Stimulated activated CD8-positive, alpha-beta memory T cell treated with anti-CD3 and anti-CD28 coated beads, Interleukin-12 subunit alpha, Interleukin-12 subunit beta, amount 100 ng/mL, for 24 hours (primary cell): ENCODE measurements at regions not wholly inside any gene's neighbourhood (a gene's known extent, or its start where the extent isn't known, plus 50 kb on each side); places are given as distances from the start of the nearest gene placed in this dataset.

Source experiments
- DNase-seq: peaks from one replicate; pipeline ENCODE4 v3.0.0-alpha.2; 2020; ENCODE audit errors: extremely low read depth

DNA sequence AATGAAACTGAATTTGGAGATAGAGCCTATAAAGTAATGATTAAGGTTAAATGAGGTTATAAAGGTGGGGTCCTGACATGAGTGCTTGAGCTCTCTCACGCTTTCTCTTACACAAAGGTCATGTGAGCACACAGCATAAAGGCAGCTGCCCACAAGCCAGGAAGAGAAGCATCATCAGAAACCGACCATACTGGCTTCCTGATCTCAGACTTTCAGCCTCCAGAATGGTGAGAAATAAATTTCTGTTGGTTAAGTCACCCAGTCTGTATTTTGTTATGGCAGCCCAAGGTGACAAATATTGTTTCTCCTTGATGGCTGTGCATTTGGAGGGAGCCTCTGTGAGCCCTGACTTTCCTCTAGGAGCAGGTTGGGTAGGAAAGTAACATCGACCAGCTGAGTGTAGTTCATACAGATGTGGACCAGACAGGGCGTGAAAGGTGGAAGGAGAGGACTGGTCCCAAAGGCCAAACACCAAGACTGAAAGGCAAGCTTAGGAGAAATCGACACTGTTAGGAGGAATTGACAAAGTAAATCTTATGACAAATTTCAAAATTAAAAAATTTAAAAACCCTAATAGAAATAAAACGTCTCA is 97.6 kb upstream of the SLC38A2 start:
- DNase-seq: no peak

DNA sequence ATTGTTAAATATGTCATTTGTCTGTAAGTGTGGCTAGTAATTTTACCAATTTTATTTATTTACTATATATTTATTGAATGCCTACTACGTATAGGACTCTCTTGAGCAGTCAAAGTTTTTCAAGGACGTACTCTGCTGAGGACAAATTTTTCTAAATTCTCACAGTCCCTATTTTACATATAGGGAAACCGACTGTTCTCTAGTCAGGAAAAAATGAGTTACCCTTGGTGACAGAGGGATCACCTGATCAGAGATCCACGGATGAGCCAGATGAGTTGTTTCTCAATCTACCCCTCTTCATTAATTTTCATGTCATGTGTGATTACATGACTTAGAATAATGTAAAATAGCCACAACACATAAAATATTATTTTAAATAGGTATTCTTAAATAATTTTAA is 96.2 kb upstream of the SLC38A2 start:
- no peak for DNase-seq

DNA sequence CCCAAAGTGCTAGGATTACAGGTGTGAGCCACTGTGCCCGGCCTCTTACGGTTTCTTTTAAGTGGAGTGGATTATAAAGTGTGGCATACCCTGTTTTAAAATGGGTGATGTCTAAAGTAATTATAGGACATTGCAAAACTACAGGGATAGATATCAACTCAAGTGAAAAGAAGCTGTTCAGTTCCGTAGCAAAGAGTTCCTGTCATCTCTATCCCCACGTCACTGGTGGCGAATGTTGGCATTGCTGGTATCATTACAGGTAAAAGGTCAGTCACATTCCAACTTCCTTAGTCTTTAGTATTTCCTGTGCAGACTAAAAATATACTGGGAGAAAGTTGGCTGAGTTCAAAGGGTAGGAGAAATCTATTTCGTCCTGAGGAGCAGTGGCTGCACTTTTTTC is 95.6 kb upstream of the SLC38A2 start:
- no peak for DNase-seq

DNA sequence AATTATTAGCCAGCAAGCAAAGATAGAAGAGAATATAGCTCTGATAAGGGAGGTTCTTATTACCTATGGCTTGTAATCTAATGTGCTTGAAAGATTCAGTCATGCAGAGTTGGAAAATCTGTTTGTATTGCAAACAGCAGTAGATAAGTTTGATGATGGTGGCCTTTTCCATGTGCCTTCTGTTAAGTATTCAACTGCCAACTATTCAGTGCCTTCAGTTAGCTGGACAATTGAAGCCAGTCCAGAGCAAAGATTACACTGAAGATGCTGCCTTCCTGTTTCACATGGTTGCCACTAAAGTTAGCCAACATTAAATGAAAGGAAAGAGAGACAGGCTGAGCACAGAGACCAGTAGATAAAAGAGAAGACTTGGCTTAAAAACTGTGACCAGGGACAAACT is 92.7 kb upstream of the SLC38A2 start:
- no peak for DNase-seq

DNA sequence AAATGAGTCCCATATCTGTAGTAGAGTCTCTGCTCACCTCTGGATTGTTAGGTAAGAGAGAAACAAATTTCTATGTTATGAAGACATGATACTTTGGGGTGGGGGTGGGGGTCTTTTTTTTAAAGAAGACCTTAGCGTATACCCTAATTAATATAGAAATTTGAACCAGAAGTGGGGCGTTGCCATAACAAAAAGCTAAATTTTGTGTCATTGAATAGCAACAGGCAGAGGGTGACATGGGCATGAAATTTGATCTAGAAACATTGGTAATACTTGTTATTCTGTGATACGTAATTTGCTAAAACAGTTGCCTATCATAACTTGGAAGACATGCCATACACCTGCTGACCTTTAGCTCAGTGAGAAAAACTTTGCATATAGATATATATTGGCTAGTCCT is 92.3 kb upstream of the SLC38A2 start:
- DNase-seq: no peak

DNA sequence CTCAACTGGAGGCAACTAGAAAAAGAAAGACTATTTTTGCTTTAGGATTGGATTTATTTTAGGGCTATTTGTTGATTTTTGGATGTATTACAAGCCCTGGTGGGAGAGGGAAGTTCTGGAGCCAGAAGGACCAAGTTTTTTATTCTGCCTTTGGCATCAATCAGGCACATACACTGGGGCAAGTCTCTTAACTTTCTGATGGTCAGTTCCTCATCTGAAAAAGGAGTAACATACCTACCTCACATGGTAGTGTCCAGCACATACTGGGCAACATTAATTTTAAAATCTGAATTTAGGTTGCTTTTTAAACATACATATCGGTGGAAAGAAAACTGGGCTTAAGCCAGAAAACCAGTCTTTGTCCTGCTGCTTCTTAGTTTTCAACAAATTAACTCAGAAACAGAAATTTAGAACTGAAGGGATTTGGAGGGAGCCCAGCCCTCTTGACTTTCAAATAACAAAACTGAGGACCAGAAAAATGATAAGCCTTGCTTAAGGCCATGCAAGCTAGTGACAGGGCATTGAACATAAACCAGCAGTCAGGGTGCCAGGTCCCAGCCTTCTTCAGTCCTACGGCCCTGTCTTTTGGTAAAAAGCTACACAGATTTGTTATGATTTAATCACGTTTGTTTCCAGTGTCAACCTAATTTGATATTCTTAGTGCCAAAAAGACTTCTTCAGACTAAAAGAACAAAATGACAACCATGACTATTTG is 90.2 kb upstream of the SLC38A2 start:
- no peak for DNase-seq

DNA sequence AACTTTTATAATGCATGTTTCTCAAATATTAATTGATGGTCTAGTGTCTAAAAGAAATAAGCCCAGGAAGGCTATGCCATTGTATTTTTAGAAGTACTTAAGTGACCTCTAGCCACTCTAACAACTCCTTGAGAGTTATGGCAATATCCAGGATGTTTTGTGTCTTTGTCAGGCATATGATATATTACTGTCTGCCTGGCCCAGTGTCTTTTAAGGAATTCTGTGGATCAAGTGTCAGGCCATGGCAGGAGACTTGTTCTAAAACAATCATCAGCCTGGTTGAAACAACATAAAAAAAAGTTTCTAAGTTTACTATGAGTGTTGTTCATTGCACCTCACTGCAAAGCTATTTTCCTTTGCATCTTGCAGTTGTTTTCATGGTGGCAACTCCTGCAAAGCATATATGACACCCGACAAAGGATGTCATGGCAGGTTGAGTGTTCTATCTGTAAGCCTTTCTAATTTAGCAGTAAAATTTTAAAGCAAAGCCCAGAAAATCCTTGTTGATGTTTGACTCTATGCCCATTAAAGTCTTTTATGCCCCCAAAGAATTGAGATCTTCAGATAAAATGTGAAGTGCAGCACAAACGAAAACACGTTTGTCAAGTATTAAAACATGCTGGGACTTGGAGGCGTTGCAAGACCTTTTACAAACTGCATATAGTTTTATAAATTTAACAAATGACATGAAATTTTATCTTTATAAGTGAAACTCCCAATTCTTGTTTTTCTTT is 89.5 kb upstream of the SLC38A2 start:
- no peak for DNase-seq

DNA sequence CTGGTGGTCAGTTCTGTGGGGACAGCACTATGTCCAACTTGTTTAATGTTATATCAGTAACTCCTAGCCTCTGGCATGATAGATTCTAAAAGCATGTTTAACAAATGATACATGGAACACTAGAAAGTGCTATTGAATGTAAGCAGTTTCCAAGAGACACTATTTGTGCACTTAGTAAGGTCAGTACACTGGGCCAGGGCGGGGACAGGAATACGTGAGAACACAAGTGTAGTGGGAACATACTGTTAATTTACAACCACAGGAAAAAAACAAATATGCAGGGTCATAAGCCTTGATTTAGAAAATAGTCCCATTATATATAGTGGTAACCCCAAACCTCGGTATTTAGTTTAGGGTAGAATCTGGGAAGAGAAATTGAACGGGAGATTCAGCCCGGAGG is 88.9 kb upstream of the SLC38A2 start:
- no peak for DNase-seq

DNA sequence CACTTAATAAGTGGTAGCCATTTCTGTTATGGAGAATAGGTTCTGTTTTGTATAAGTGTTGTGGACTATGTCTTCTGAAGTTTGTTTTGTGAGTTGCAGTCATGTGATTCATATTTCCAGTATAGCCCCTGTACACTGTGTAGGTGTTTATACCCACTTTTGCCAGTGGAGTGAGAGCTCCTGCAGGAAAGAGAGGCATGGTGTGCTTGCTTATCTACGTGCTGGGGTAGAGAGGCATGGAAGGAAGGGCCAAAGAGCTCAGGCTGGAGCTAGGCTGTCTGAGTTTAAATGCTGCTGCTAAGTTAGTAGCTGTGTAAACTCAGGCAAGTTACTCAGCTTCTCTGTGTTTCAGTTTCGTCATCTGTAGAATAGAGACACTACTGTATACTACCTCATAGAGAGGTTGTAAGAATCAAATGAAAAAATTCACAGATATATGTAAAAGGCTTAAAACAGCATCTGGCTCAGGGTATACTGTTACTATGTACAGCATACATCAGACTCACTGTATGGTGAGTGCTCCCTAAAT is 88.2 kb upstream of the SLC38A2 start:
- no peak for DNase-seq

DNA sequence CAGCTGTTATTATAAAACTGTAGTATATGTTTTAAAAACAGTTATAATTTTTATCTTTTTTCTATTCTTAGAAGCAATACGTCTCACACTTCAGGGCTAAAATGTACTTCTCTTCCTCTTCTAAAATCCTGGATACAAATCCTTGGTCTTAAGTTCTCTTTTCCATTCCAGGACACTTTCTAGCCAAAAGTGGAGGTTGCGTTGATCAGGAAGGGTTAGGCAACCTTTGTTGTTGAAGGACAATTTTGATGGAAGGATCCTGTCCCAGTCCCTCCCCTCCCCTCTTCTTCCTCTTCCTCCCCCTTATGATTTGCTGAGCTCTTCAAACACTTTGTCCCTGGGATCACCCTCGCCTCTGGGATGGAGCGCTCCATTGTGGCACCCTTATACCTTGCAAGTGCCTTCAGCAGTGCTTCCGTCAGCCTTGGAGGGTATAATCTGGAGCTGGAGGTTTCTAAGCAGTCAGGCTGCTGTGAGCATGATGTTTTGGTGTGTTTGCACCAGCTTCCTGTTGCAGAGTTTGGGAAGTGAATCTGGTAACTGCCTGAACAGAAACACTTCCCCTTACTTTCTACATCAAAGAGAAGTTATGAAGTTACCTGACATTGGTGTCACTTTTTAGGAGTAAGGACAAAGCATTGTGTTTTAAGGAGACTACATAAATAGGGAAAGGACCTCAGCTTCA is 87.4 kb upstream of the SLC38A2 start:
- DNase-seq: no peak

DNA sequence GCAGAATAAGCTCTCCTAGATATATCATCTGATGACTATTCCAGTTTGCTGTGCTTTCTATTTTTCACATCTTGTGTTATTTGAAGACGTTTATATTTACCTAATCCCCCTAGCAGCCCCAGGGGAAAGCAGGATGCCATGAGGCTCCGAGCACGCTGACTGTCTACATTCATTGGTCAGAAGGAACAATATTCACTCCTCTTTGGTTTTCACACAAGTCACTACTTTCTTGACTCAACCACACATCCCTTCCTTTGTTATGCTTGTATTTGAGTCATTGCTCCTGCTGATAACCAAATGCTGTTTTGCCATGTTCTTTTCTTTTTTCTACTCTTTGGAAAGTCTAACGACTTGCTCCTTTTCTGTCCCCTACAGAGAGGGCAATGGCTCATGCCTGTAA is 86.5 kb upstream of the SLC38A2 start:
- DNase-seq: no peak

DNA sequence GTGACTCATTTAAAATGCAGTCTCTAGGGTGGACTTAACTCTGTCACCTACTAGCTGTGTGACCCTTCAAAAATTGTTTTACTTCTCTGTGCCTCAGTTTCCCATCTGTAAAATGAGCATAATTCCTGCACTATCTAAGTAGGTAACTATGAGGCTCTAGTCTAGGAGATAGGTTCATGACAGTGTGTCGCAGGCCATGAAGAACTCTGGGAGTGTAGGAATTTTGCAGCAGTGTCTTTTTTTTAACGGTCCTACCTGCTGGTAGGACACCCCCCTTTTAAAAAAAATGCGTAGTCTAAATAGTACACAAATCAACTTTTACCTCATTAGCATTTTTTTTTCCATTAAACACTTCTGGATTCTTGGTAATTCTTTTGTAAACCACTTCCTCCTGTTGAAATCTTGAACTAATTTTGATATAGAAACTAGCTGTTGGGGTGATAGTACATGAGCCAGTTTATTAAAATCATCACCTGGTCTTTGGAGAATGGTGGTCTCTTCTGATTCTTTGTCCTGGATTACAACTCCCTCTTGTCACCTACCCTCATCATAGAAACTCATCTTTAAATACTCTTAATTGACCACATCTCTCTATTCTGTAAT is 86.0 kb upstream of the SLC38A2 start:
- no peak for DNase-seq

DNA sequence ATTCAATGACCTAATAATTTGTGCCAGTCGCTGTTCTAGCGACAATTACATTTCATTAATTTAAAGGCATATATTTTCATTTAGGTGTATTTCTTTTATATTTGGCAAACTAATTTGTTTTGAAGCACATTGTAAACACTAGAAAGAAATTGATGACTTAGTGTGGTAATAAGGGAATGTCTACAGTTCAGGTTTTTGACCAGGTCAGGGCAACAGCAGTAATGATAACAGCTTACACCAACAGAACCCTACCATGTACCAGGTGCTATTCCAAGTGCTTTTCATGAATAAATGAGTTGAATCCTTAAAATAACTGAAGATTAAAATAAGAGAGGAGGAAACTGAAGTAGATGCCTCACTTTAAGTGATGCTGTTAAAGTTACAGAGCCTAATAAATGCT is 85.4 kb upstream of the SLC38A2 start:
- no peak for DNase-seq

DNA sequence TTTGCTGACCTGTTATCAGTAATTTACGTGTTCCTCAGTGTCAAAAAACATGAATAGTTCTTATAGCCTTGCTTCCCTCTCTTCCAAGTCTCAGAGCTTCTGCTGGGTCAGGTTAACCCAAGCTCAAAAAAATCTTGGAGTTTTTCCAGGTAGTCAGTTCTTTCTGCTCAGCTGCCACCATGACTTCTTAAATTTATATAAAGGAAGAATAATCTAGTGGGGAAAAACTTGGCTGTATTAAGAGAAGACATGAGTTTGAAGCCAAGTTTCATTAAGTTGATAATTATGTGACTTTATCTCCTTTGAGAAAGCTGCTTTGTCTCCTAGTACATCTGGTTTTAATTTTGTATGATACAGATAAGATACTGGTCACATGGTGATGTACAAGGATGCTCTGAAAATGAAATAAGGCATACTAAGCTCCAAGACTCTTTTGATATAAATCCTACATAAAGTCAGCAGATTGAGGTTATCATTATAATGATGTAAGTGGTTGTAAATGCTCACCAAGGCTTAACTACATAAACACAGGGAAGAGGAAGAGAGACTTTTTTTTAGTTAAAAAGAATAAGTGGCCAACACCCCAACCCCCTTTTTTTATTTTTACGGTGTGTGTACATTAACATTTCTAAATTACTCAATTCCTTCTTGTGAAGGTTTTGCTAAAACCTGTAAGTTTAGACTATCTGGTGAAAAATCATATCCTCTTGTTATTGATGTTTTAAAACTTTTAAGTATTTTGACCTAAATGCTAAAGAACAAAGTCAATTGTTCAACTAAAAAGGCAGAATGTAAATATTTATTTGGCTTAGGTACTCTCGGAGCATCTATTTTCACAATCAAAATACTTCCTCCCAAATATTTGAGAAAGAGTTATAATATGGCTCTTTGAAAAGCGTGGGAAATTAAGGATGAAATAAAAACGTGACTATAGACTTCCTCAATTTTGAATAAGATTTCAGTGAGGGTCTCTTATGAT is 84.1 kb upstream of the SLC38A2 start:
- DNase-seq: no peak

DNA sequence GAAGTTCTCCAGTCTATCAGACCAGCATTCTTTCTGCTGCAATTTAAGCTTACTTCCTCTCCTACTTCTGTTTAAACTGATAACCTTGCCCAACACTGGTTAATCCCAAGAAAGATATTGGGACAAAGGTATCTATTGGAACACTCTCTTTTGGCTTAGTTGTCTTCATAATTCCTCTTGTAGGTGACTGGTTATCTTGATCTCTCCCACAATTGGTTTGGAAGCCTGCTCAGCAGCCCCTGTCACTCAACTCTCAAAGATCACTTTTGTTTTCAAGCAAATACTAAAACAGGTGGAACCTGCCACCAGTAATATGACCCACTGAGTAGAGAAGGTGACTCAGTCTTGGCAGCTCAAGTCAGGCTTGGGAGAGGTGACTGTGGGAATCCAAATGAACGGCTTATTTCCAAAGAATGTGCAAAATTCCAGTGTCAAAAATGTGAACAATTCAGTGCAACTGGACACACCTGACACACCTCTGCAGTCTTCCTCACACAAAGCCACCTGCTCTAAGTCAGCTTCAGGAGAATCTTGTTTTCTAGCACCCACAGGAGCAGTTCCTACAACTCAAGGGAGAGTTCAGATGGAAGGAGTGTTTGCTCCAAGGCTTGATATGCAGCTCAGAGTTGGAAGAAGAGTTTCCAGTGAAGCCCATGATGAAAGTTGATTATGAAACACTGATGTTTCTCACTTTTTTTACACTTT is 83.2 kb upstream of the SLC38A2 start:
- no peak for DNase-seq

DNA sequence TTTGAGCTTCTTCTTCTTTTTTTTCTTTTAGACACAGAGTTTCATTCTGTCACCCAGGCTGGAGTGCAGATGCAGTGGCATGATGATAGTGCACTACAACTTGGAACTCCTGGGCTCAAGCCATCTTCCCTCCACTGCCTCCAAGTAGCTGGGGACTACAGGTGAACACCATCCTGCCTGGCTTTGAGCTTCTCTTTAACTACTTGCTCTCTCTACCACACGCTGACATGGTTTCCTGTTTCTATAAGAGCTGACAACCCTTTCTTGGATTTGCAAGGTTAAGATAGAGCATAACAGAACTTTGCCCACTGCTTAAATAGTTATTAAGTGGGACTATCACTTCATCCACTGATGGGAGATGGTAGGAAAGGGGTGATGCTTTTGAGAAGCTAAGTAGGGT is 82.4 kb upstream of the SLC38A2 start:
- no peak for DNase-seq

DNA sequence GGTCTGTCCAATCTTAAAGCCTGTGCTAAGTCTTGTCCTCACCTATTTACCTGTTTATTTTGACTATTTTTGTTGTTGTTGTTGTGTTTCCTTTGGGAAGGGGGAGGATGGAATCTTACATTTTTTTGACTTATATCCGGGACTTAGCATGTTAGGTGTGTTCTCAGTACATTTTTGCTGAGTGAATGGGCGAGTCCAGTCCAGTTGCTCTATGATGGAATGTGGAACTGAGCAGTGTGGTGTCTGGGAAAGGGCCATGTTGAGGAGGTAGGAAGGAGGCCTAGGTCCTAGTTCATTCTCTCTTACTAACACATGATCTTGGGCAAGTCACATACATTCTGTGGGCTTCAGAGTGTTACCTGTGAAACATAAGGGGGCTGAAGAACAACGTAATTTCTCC is 80.9 kb upstream of the SLC38A2 start:
- no peak for DNase-seq

DNA sequence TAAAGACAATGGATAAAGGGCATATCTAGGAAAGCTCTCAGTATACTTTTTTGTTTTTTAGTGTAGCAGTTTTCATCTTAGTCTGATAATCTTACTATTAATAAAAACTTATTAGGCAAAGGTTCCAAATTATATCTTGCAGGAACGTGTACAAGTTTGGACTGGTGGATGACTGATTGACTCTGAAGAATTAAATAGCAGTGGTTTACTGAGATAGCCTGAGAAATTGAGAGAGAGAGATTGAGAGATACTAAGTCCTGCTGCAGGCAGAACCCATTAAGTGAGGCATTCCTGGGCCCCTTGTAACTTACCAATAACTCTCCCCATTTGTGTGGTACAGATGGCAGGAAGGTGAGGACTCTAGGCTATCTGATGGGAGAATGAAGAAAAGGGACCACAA is 80.2 kb upstream of the SLC38A2 start:
- no peak for DNase-seq

DNA sequence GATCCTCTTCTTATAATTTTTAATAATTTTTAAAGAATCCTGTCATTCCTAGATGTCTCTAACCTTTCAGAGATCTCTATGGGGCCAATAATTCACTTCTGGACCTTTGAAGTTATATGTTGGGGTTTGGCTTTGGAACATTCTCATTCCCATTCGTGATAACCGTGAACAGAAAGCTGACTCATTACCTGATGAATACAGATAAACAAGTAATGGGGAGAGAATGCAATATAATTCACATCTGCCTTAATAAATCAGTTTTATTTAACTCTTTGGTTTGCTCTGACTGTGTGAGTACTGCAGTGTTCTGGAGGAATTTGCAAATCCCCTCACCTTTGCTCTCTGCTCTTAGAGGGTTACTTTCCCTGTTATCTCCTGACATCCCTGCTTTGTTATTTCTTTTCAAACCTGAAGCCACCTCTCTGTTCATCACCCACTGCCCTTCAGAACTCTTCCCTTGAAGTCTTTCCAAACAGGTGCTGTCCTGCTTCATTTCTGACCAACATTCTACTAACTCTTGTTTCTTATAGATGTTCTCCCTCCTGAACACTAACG is 79.6 kb upstream of the SLC38A2 start:
- no peak for DNase-seq
